ENCODE measurements at regions not wholly inside any gene's neighbourhood (a gene's known extent, or its start where the extent isn't known, plus 50 kb on each side); places are given as distances from the start of the nearest gene placed in this dataset.
"Not testable (repeated sequence)": the region's sequence is repeated elsewhere in the genome, so short reads cannot be mapped to it uniquely, and the experiment has no call there.

- H3K36me3 ChIP-seq (ENCODE audit: control insufficient read depth in 2 of 3, insufficient read depth in 3 of 3, low read length in 3 of 3) = no peaks in the 10 kb centered on the region
Observed at GRCh38 chr1:86641318-86641717, 63.1 kb upstream of the SH3GLB1 start.

GRCh38 chr1:86644655-86645054 lies 59.7 kb upstream of the SH3GLB1 start:
- H3K27me3 ChIP-seq (ENCODE audit: control insufficient read depth, insufficient read depth, low read length); H3K4me3 ChIP-seq (ENCODE audit: low read length in 3 of 3); H3K36me3 ChIP-seq (ENCODE audit: control insufficient read depth in 2 of 3, insufficient read depth in 3 of 3, low read length in 3 of 3); intact Hi-C loops (cut with DNase I); H3K9ac ChIP-seq (ENCODE audit: low read length in 3 of 3); H3K27ac ChIP-seq (ENCODE audit: low read depth in 2 of 2, low read length in 2 of 2); DNase-seq; H3K4me1 ChIP-seq (ENCODE audit: control insufficient read depth in 2 of 3, insufficient read depth in 2 of 3, low read depth in 1 of 3, low read length in 3 of 3); FAIRE-seq; H3K9me3 ChIP-seq (ENCODE audit: control insufficient read depth in 2 of 3, insufficient read depth in 1 of 3, low read length in 3 of 3): not testable (repeated sequence)

More at GRCh38 chr1:86641318-86641717, 63.1 kb upstream of the SH3GLB1 start:
- Histone ChIP-seq H3K9ac (ENCODE audit: low read length in 3 of 3) (no peak overlapping the region), H3K4me1 (ENCODE audit: control insufficient read depth in 2 of 3, insufficient read depth in 2 of 3, low read depth in 1 of 3, low read length in 3 of 3) (no peaks in the 10 kb centered on the region), H3K27ac (ENCODE audit: low read depth in 2 of 2, low read length in 2 of 2) (no peak overlapping the region), H3K4me3 (ENCODE audit: low read length in 3 of 3) (no peak overlapping the region), H3K9me3 (ENCODE audit: control insufficient read depth in 2 of 3, insufficient read depth in 1 of 3, low read length in 3 of 3) (no peaks in the 10 kb centered on the region), H3K27me3 (ENCODE audit: control insufficient read depth, insufficient read depth, low read length) (no peaks in the 10 kb centered on the region)
- no peak for FAIRE-seq
- no peak for DNase-seq
- intact Hi-C loops (cut with DNase I) = no loop called here
- no peak for TF ChIP-seq CTCF (IDR thresholded peaks at IDR 0.05; ENCODE audit: borderline replicate concordance, extremely low read depth, insufficient read depth)

GRCh38 chr1:86645851-86646250 lies 58.5 kb upstream of the SH3GLB1 start:
- no peaks in the 10 kb centered on the region for H3K4me1 ChIP-seq (ENCODE audit: control insufficient read depth in 2 of 3, insufficient read depth in 2 of 3, low read depth in 1 of 3, low read length in 3 of 3)
- FAIRE-seq = no peak

GRCh38 chr1:86646256-86646655 lies 58.1 kb upstream of the SH3GLB1 start:
- intact Hi-C loops (cut with DNase I) = no loop called here
- Histone ChIP-seq H3K4me3 (ENCODE audit: low read length in 3 of 3) (no peak overlapping the region), H3K27me3 (ENCODE audit: control insufficient read depth, insufficient read depth, low read length) (no peaks in the 10 kb centered on the region), H3K9ac (ENCODE audit: low read length in 3 of 3) (no peak overlapping the region), H3K27ac (ENCODE audit: low read depth in 2 of 2, low read length in 2 of 2) (no peak overlapping the region), H3K36me3 (ENCODE audit: control insufficient read depth in 2 of 3, insufficient read depth in 3 of 3, low read length in 3 of 3) (no peaks in the 10 kb centered on the region), H3K4me1 (ENCODE audit: control insufficient read depth in 2 of 3, insufficient read depth in 2 of 3, low read depth in 1 of 3, low read length in 3 of 3) (no peaks in the 10 kb centered on the region), H3K9me3 (ENCODE audit: control insufficient read depth in 2 of 3, insufficient read depth in 1 of 3, low read length in 3 of 3) (no peaks in the 10 kb centered on the region)
- TF ChIP-seq CTCF (IDR thresholded peaks at IDR 0.05; ENCODE audit: borderline replicate concordance, extremely low read depth, insufficient read depth) = no peak
- DNase-seq (no peak), FAIRE-seq (no peak)

More at GRCh38 chr1:86645851-86646250, 58.5 kb upstream of the SH3GLB1 start:
- H3K9me3 ChIP-seq (ENCODE audit: control insufficient read depth in 2 of 3, insufficient read depth in 1 of 3, low read length in 3 of 3) = no peaks in the 10 kb centered on the region
- H3K4me3 ChIP-seq (ENCODE audit: low read length in 3 of 3) = no peak overlapping the region
- no peak overlapping the region for H3K27ac ChIP-seq (ENCODE audit: low read depth in 2 of 2, low read length in 2 of 2)
- no peaks in the 10 kb centered on the region for H3K36me3 ChIP-seq (ENCODE audit: control insufficient read depth in 2 of 3, insufficient read depth in 3 of 3, low read length in 3 of 3)
- H3K9ac ChIP-seq (ENCODE audit: low read length in 3 of 3) = no peak overlapping the region
- intact Hi-C loops (cut with DNase I) = no loop called here
- no peak for DNase-seq
- TF ChIP-seq CTCF (IDR thresholded peaks at IDR 0.05; ENCODE audit: borderline replicate concordance, extremely low read depth, insufficient read depth) = no peak
- no peaks in the 10 kb centered on the region for H3K27me3 ChIP-seq (ENCODE audit: control insufficient read depth, insufficient read depth, low read length)
